DMS153 treated with DMSO at 0.1 percent for 48 hours (cell line): ENCODE measurements at regions not wholly inside any gene's neighbourhood (a gene's known extent, or its start where the extent isn't known, plus 50 kb on each side); places are given as distances from the start of the nearest gene placed in this dataset.

Experiments used
- DNase-seq: peaks from one replicate; lab custom pipeline; 2025; ENCODE audit not compliant: unreplicated experiment; lab: John Stamatoyannopoulos, UW

DNA sequence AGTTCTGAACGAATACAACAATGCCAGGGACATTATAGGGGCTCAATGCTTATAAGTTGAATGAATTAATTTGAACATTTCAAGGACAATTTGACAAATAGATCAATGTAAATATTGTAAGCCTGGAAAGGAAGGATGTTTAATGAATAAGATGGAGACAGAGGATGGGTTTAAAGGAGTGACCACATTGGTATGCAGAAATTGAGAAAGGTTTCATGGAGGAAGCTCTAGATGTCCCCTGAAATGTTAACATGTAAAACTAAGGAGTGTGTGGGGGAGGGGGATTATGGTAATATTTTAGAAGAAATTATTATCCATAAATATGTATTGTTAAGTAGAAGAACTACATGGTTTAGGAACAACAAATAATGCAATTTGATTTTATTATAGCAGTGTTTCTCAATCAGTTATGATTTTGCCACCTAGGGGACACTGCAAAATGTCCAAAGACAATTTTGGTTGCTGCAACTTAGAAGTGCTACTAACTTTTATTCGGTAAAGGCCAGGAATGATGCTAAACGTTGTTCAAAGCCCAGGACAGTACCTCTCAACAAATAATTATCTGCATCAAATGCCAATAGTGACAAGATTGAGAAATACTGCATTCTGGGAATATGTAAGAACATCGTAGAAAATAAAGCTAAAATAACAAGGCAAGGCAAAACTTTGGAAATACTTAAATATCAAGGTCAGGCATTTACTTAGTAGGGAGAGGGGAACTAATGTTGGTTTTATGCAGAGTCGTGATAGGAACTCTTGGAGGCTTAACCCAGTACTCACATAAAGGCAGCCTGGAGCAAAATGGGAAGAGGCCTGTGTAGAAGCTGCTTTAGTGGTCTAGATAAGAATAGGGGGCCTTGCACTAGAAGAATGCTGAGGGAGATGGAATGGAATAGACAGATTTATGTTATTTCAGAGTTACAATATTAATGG, 686.9 kb upstream of the CITED2 start:
- DNase-seq = no peak

- DNase-seq = no peak
Observed at GRCh38 chr6:140059947-140060346, 685.5 kb upstream of the CITED2 start.

- DNase-seq = no peak
Observed at GRCh38 chr6:140058863-140059262, 684.4 kb upstream of the CITED2 start.

DNA sequence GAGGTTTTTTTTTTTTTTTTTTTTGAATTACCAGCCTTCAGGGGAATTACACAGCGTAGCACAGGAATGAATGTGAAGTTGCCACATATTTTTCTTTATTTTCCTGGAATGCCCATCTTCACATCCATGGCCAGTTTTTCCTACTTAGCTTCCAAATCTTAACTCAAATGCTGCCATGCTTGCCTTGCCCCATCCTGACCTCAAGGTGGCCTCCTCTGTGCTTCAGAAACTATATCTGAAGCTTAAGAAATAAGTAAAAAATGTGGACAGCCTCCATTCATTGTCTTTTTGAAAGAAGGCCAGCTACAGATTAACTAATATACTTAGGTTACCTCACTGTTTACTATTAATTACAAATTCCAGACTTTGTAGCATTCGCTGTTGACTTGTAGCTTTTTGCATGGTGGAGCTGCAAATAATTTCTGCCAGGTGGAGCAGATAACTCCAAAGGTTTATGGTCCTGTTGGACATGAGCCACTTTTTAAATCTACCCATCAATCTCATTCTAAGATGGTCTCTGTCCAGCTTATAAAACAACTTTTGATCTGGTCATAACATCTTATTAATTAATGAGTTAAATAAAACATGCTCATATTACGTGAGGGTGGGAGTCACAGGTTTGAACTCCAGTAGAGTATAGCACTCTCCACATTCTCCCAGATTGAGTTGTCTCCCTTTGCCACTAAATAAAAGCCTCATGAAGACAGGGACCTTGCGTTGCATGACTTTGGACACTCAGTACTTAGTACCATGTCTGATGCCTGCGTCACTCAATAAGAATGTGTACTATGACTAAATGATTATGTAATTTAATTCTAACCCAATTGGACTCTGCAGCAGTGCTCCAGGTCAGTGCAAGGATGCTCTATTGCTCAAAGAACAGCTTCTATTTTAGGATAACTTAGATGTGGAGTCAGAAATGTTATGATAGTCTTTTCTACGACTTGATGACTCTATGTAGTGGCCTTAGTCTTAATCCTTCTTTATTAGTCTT, 678.6 kb upstream of the CITED2 start:
- DNase-seq = no peak

GRCh38 chr6:140051521-140052512, 677.4 kb upstream of the CITED2 start:
- no peak for DNase-seq

DNA sequence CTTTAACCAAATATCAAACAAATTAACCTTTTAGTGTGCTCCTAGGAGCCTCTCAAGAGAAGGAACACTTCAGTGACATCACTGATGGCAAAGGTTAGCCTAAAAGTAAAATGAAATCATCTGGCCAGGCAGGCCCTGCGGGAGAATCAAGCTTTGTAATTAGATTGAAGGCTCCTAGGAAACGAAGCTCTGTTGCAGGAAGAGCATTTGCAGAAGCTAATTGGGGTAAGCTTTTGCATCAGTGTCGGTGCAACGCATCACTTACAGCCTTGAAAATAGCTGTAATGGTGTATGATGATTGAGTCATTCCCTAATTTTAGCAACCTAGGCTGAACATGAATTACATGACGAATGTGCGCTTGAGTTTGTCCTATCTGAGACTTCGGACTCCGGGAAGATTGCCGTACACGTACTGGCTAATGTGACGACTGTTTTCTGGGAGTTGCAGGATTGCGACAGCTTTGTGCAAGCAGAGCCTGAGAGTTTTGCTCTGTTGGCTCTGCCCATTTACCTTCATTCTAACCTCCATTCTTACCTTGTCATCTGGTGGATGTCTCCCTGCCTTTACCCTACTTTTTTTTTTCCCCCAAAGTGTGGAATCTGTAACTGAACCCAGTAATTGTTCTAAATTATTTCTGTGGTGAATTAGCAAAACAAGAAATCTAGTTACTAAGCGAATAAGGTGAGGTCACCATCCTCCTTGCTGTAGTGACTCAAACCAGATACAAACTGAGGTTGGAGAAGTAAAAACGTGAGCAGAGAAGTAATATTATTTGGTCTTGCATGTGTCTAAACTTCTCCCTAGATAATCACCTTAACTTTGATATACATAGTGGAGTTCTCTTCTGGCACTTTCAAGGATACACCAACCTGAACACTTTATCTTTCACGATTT, 675.9 kb upstream of the CITED2 start:
- no peak for DNase-seq

DNA sequence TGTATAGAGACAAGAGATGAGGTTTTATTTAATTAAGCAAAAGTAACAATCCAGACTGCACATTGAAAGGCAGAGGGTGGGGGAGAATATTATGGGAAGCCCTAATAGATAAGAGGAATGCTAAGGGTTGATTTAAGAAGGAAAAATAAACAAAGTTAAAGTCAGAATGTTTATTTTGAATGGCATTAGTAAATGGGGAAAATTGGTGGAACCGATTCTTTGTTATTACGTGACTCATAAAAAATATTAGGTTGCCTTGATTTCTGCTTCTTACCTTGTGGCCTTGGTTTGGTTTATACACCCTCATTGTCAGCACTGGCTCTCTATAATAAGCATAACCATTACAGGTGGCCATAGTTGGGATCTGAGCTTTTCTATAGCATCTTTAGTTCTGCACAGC, 674.8 kb upstream of the CITED2 start:
- no peak for DNase-seq

DNA sequence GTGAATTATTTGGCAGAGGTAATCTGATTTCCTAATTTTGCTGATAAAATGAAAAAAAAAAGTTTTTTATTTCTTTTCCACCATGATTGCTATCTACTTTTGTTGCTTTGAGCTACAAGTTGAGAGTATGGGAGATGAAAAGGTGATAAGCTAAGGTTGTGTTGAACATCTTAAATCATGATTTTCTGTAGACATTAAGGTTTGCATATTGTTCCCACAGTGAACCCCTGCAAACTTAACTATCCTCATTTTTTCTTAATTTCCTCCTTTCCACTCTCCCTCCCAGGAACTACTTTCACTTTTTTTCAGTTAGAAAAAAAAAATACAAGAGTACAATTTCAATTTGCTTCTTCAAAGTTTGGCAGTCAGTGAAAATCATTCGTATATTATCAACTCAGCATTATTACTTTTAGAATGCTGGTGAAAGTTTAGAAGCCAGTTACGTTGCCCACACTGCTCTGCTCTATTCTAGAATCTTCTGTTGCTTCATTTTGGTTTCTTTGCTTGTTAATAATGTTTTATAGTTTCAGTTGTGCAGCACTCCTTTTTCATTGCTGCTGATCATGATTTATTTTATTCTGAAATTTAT, 673.8 kb upstream of the CITED2 start:
- DNase-seq = no peak

DNA sequence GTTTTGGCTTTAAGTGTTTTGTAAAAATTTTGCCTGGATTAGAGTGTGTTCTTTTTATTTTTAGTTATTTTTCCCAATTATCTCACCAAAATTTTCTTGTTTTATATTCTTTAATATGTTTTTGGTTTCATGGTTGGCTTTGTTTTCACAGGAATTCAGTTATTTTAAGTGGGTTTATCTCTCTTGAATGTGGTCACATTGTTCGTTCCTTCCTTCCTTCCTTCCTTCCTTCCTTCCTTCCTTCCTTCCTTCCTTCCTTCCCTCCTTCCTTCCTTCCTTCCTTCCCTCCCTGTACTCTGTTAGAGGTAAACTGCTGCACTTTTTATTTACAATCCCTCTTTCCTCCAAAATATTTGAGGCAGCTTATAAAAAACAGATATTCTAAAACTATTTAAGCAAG, 672.9 kb upstream of the CITED2 start:
- no peak for DNase-seq

DNA sequence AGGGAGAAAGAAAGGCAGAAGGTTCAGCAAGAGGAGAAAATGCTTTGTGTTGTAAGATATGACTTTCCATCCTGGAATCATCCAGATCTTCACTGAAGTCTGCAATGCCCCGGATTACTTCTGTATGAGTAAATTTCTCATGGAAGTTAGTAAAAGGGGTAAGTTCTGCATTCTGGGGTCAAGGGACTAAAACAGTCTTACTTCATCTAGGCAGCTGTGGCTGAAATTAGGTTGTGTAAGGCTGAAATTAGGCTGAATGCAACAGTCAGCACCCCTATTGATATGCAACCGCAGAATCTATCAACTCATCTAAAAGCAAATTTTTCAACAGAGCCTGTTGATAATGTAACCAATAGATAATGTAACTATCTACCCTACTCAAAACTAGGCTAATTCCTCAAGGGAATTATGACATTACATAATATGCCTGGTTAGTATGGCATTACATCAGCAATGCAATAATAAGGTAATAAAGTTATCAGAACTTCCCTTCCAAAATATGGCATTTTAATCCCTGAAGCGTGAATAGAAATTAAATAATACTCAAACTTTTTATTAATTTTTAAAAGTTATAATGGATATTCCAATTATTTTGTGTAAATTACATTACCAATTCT, 671.7 kb upstream of the CITED2 start:
- no peak for DNase-seq

GRCh38 chr6:140045116-140045515, 670.7 kb upstream of the CITED2 start:
- DNase-seq = no peak

- DNase-seq = no peak
Observed at GRCh38 chr6:140044626-140045025, 670.2 kb upstream of the CITED2 start.

DNA sequence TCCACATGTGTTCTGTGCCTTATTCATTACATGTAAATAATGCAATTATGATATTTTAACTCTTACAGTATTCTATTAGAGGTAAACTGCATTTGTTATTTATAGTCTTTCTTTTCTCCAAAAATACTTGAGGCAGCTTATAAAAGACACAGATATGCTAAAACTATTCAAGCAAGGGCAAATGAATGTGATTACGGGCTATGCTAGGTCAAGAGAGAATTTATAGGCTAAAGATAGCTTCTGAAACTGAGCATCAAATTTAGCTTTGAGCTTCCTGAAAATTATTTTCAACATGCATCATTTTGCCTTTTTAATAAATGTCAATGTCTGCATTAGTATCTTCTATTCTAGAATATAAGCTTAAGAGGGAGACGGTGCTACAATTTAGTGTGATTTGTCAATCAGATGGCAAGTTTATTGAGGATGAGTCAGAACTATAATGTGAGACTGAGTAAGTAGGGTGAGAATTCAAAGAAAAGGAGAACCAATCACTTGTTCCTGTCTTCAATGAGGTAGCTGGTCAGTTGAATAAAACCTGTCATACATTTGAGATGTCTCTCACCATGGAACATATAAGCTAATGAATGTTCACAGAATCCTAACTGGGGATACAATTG, 669.4 kb upstream of the CITED2 start:
- no peak for DNase-seq

- DNase-seq = no peak
Observed at GRCh38 chr6:140043357-140043756, 668.9 kb upstream of the CITED2 start.

DNA sequence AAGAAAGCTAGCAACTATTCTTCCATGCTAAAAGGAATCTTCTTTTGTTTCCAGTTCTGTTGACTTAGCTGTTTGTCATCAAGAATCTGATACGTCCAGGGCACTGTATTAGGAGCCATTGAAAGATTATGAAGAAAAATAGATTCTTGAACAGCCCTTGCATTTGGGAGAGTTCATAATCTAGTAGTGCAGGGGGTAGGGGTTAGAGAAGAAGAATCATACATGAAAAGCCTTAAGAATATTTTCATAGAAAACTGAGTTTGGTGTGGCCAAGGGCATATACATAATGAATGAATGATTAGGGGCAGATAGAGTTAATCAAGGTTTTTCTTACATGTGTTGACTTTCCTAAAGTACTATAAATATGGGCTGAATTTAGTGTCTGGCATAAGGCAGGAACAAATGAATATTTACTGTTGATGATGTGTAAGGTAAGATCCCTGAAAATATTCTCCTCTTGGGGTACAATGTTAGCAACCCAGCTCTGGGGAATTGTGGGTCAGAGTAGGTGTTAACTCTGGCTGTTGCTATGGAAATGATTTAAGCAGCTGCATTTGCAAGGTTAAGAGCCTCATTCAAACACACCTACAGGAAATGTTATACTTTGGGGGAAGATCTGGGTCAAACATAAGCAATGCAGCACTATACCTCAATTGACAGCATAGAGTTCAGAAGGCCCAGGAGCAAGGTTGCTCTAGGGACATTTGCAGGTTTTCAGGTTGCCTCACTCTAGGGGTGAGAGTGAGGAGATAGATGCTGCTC, 667.3 kb upstream of the CITED2 start:
- no peak for DNase-seq

GRCh38 chr6:140041056-140041455, 666.6 kb upstream of the CITED2 start:
- DNase-seq = no peak

- DNase-seq = no peak
Observed at GRCh38 chr6:140040396-140040795, 665.9 kb upstream of the CITED2 start.

- no peak for DNase-seq
Observed at GRCh38 chr6:140039364-140039763, 664.9 kb upstream of the CITED2 start.
